Muscle of leg (tissue), 3 donors: ENCODE measurements at regions not wholly inside any gene's neighbourhood (a gene's known extent, or its start where the extent isn't known, plus 50 kb on each side); places are given as distances from the start of the nearest gene placed in this dataset.

ENCODE experiments used
- DNase-seq: peaks from one replicate; pipeline ENCODE4 v3.0.0; 2013
- H3K27ac ChIP-seq: one replicate; pipeline ENCODE4 v1.5.1; 2013; ENCODE audit warnings: mild to moderate bottlenecking, low read length, control low read depth
- H3K27me3 ChIP-seq: one replicate; pipeline ENCODE4 v1.6.1; 2013; ENCODE audit warnings: low read length; ENCODE audit not compliant: control insufficient read depth, insufficient read depth
- H3K36me3 ChIP-seq: one replicate; pipeline ENCODE4 v1.6.1; 2013; ENCODE audit warnings: low read length; ENCODE audit not compliant: control insufficient read depth, insufficient read depth
- H3K4me1 ChIP-seq: one replicate; pipeline ENCODE4 v1.6.1; 2013; ENCODE audit warnings: low read length; ENCODE audit not compliant: control insufficient read depth, insufficient read depth
- H3K4me3 ChIP-seq: one replicate; pipeline ENCODE4 v1.5.1; 2013; ENCODE audit warnings: low read length, control low read depth
- H3K9me3 ChIP-seq: replicated peaks from 2 replicates; pipeline ENCODE4 v1.6.1; 2013; ENCODE audit warnings: low read depth, low read length; ENCODE audit not compliant: control insufficient read depth
- WGBS: methylation state at CpG from one replicate; pipeline ENCODE4 v1.1.5; 2013; ENCODE audit warnings: missing lambda C conversion rate; ENCODE audit not compliant: insufficient coverage; 5-methylcytosine and 5-hydroxymethylcytosine counted together

DNA sequence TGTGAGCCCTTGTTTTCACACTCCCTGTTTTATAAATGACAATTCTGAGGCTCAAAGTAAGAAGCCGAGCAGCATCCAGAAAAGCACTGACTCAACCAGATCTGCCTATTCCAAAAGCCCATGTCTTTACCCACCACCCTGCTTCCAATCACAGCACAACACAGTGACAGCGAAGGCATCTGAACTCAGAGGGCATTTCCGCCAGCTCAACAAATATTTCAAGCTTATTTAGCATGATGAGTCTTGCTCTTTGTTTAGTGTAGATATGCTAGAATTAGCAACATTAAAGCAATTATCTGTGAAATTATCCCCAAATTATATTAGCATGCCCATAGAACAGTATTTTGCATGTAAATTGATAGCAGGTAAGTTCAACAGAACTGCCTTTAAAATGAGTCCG lies 359.1 kb upstream of the RAB6C start:
- H3K27ac ChIP-seq = no peak overlapping the region
- 86% methylated on average over 1 of the region's 4 CpGs for WGBS
- H3K27me3 ChIP-seq = no peaks in the 10 kb centered on the region
- H3K4me3 ChIP-seq = no peak overlapping the region
- no peaks in the 10 kb centered on the region for H3K36me3 ChIP-seq
- H3K4me1 ChIP-seq = peaks cover 3% of the 10 kb centered on the region
- no peaks in the 10 kb centered on the region for H3K9me3 ChIP-seq
- no peak for DNase-seq

- Histone ChIP-seq H3K4me3 (no peak overlapping the region), H3K27me3 (no peaks in the 10 kb centered on the region), H3K27ac (no peak overlapping the region), H3K9me3 (no peaks in the 10 kb centered on the region), H3K36me3 (no peaks in the 10 kb centered on the region), H3K4me1 (peaks cover 3% of the 10 kb centered on the region)
- DNase-seq = no peak
- WGBS = 79% methylated on average over 6 of the region's 6 CpGs
These were observed 355.7 kb upstream of the RAB6C start for GRCh38 chr2:129623783-129624182.

GRCh38 chr2:129627437-129627836 lies 352.0 kb upstream of the RAB6C start:
- WGBS = 75% methylated on average over 8 of the region's 9 CpGs
- no peaks in the 10 kb centered on the region for H3K9me3 ChIP-seq
- no peak overlapping the region for H3K4me3 ChIP-seq
- H3K4me1 ChIP-seq = no peaks in the 10 kb centered on the region
- no peak overlapping the region for H3K27ac ChIP-seq
- no peaks in the 10 kb centered on the region for H3K27me3 ChIP-seq
- no peaks in the 10 kb centered on the region for H3K36me3 ChIP-seq
- no peak for DNase-seq

DNA sequence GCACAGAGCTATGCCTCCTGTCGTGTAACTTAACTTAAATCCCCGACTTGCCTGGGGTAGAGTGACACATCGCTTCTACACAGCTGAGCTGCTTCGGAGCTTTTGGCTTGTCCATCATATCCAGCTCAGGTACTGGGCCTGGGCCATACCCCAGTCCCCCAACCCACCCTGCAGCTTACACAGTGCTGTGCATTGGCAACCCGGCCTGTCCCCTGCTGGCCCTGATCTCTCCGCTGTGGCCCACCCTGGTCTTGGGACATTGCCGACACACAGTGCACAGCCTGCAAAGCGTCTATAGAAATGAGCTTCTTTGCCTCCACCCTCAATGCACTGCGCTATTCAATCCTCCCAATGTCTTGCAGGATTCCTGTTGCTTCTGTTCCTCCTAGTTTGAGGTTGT lies 342.8 kb upstream of the RAB6C start:
- Histone ChIP-seq H3K4me3 (no peak overlapping the region), H3K27ac (no peak overlapping the region), H3K4me1 (no peaks in the 10 kb centered on the region), H3K9me3 (no peaks in the 10 kb centered on the region), H3K27me3 (no peaks in the 10 kb centered on the region), H3K36me3 (no peaks in the 10 kb centered on the region)
- WGBS = 90% methylated on average over 8 of the region's 9 CpGs
- DNase-seq = no peak

- Histone ChIP-seq H3K4me1 (no peaks in the 10 kb centered on the region), H3K27ac (no peak overlapping the region), H3K36me3 (no peaks in the 10 kb centered on the region), H3K27me3 (no peaks in the 10 kb centered on the region), H3K4me3 (no peak overlapping the region), H3K9me3 (no peaks in the 10 kb centered on the region)
- no peak for DNase-seq
- WGBS = 62% methylated on average over 2 of the region's 2 CpGs
These were observed 338.1 kb upstream of the RAB6C start for GRCh38 chr2:129641371-129641770.

DNA sequence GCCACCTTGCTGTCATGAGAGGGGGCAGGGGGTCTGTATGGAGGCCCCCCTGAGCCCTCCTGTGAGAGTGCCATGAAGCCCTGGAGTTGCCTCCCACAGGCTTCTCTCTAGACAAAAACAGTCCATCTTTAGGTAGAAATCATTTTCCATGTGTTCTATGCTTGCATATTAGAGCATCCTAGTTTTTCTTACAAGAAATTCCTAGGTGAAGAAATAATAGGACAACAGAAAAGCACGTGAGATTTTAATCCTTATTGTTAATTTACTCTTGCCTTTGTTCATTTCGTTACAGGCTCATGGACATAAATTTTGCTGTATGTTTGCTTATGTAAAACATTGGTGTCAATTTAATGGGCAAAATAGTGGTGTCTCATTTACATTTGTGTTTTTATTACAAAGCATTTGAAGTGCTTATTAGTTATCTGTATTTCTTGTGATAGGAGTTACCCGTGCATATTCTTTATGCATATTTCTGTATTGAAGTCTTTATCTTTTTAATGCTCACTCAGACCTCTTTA lies 336.9 kb upstream of the RAB6C start:
- H3K27me3 ChIP-seq = no peaks in the 10 kb centered on the region
- no peaks in the 10 kb centered on the region for H3K9me3 ChIP-seq
- no peaks in the 10 kb centered on the region for H3K4me1 ChIP-seq
- no peak overlapping the region for H3K4me3 ChIP-seq
- no peak for DNase-seq
- whole genome bisulfite sequencing = no CpG with 5 or more reads among the region's 3 CpGs
- no peak overlapping the region for H3K27ac ChIP-seq
- H3K36me3 ChIP-seq = no peaks in the 10 kb centered on the region

GRCh38 chr2:129645335-129645734 lies 334.1 kb upstream of the RAB6C start:
- Histone ChIP-seq H3K27ac (no peak overlapping the region), H3K36me3 (no peaks in the 10 kb centered on the region), H3K9me3 (no peaks in the 10 kb centered on the region), H3K27me3 (no peaks in the 10 kb centered on the region), H3K4me1 (no peaks in the 10 kb centered on the region), H3K4me3 (no peak overlapping the region)
- no CpG with 5 or more reads among the region's 1 CpG for WGBS
- no peak for DNase-seq

GRCh38 chr2:129646107-129646506 lies 333.4 kb upstream of the RAB6C start:
- 76% methylated on average over 4 of the region's 6 CpGs for WGBS

DNA sequence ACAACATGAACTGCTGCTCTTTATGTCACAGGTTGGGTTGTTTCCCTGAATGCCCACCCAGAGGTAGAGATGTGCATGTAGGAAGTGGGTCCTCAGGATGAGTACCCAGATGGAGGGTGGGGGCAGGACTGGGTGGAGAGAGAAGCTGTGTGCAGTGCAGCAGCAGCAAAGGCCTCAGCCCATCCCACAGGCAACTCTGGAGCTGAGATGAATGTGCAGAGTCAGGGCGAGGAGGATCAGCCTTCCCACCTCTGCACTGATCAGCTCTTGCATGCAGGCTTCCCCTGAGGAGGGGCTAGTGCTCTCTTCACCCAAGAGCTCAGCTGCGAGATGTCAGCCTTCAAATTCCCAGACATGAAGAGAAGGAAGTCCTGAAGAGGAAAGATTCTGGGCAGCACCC lies 326.2 kb upstream of the RAB6C start:
- H3K27ac ChIP-seq = no peak overlapping the region
- 43% methylated on average over 1 of the region's 2 CpGs for WGBS
- H3K4me1 ChIP-seq = no peaks in the 10 kb centered on the region
- no peak overlapping the region for H3K4me3 ChIP-seq
- H3K9me3 ChIP-seq = no peaks in the 10 kb centered on the region
- no peak for DNase-seq
- H3K27me3 ChIP-seq = no peaks in the 10 kb centered on the region
- H3K36me3 ChIP-seq = no peaks in the 10 kb centered on the region

More at GRCh38 chr2:129646107-129646506, 333.4 kb upstream of the RAB6C start:
- no peaks in the 10 kb centered on the region for H3K27me3 ChIP-seq
- DNase-seq = no peak
- no peaks in the 10 kb centered on the region for H3K9me3 ChIP-seq
- no peak overlapping the region for H3K27ac ChIP-seq
- no peaks in the 10 kb centered on the region for H3K36me3 ChIP-seq
- no peaks in the 10 kb centered on the region for H3K4me1 ChIP-seq
- H3K4me3 ChIP-seq = no peak overlapping the region

DNA sequence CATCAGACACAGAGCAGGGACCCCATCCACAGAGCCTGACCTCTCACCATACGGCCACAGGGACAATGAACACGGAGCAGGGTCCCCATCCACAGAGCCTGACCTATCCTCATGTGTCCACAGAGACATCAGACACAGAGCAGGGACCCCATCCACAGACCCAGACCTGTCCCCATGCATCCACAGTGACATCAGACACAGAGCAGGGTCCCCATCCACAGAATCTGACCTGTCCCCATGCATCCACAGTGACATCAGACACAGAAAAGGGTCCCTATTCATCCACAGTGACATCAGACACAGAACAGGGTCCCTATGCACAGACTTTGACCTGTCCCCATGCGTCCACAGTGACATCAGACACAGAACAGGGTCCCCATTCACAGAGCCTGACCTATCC lies 325.1 kb upstream of the RAB6C start:
- WGBS = 72% methylated on average over 3 of the region's 3 CpGs
- H3K27me3 ChIP-seq = no peaks in the 10 kb centered on the region
- H3K27ac ChIP-seq = no peak overlapping the region
- no peak overlapping the region for H3K4me3 ChIP-seq
- no peaks in the 10 kb centered on the region for H3K36me3 ChIP-seq
- DNase-seq = no peak
- no peaks in the 10 kb centered on the region for H3K4me1 ChIP-seq
- peaks cover 2% of the 10 kb centered on the region for H3K9me3 ChIP-seq

DNA sequence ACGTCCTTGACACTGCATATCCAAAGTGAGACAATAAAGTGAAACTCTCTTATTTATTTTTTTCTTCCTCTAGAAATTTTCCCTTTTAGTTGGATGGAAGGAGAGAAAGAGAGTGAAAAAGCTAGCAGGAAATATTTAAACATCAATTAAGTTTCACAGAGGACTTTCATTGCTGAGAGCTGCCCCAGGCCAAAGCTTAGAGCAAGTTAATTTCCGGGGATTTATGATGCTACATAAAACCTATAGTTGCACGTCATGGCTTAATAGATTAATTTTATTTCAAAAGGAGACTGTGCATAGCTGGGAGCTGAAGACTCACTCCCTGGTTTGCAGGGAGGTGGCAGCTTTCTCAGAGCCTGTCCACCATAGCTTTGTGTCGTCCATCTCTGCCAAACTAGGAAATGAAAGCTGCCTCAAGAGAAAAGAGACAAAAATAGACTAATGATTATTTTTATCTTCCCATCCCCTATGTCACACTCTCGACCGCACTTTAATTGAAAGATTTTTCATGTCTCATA lies 323.3 kb upstream of the RAB6C start:
- Histone ChIP-seq H3K4me1 (no peaks in the 10 kb centered on the region), H3K36me3 (no peaks in the 10 kb centered on the region), H3K4me3 (no peak overlapping the region), H3K27me3 (no peaks in the 10 kb centered on the region), H3K9me3 (peaks cover 2% of the 10 kb centered on the region), H3K27ac (no peak overlapping the region)
- DNase-seq = no peak
- WGBS = no CpG with 5 or more reads among the region's 6 CpGs
